SH-SY5Y (cell line): ENCODE measurements at regions not wholly inside any gene's neighbourhood (a gene's known extent, or its start where the extent isn't known, plus 50 kb on each side); places are given as distances from the start of the nearest gene placed in this dataset.

ENCODE experiments used
- GATA2 ChIP-seq: IDR thresholded peaks from 2 replicates; pipeline ENCODE4 v1.6.1; 2011; ENCODE audit warnings: mild to moderate bottlenecking, low read depth, low read length
- GATA3 ChIP-seq: IDR thresholded peaks from 2 replicates; pipeline ENCODE4 v1.6.1; 2011; ENCODE audit warnings: low read depth, mild to moderate bottlenecking, low read length, moderate library complexity

DNA sequence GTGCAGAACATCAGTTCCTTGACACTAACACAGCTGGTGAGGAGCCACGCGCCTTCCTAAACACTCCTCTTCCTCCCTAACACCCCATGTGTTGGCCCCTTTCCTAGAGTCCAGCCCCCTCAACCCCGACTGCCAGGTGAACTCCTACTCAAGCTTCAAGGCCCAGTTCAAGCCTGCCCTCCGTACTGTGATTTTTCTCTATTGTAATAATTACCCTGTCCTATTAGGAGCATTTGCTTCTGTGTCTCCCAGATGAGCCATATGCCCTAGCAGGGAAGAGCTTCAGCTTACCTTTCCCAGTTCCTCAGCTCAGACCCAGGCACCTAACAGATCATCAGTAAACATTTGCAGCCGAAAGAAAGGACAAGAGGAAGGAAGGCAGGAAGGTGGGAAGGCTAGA is 130.6 kb upstream of the SALL3 start:
- TF ChIP-seq GATA3: no peak
- no peak for TF ChIP-seq GATA2
